CMK (cell line): ENCODE measurements at regions not wholly inside any gene's neighbourhood (a gene's known extent, or its start where the extent isn't known, plus 50 kb on each side); places are given as distances from the start of the nearest gene placed in this dataset.

Source experiments
- DNase-seq: peaks from one replicate; pipeline ENCODE4 v3.0.0-alpha.2; 2010; ENCODE audit warnings: low read depth

GRCh38 chr3:99366663-99367429 lies 271.5 kb upstream of the COL8A1 start:
- DNase-seq: no peak

DNA sequence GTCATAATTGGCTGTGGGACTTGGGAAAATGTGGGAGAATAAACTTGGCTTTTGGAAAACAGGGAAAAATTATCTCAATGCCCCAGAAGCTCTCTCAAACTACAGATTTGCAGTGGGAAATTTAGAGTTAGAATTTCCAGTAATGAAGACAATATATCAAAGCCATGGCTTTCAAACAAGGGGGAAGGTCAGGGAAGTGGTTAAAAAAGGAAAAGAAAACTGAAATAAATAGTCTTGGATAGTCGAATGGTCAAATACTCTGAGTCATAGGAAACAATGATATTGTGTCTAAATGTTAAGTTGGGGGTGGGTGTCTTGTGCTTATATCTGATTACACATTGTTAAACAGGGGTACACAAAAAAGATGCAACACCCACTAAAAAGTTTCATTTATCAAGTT lies 272.4 kb upstream of the COL8A1 start:
- DNase-seq: no peak

DNA sequence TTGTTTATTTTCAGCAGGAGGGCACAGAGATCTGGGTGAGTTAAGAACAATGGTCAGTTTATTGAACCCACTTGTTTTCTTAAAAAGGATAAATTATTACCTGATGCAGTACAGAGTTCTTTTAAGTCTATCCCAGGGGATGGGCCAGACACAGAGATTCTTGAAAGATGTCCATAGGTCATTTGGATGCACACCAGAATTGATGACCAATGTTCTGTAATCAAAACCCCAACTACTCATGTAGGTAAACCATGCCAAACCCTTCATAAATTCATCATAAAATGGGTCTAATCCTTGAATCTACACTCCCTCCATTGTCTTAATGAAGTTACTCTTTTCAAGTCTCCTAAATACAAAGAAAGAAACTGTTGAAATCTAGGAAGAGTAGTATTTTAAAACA lies 273.0 kb upstream of the COL8A1 start:
- DNase-seq: no peak

DNA sequence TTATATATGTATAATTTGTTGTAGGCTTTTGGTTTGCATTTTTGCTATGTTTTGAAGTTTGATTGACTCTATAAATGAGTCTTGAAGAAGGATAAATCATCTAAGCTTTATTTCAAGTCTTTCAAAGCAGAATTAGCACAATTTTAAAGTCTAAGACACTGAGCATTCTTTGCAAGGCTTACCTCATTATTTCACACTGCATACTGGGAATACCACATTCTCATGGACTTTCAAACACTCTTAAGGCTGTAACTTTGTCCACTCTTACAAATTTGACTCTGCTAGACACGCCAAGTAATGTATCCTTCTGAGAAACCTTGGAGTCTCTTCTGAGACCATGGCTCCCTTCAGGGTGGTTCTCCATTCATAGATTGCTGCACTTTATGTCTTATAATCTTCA lies 281.3 kb upstream of the COL8A1 start:
- no peak for DNase-seq

GRCh38 chr3:99356696-99357095 lies 281.7 kb upstream of the COL8A1 start:
- no peak for DNase-seq

DNA sequence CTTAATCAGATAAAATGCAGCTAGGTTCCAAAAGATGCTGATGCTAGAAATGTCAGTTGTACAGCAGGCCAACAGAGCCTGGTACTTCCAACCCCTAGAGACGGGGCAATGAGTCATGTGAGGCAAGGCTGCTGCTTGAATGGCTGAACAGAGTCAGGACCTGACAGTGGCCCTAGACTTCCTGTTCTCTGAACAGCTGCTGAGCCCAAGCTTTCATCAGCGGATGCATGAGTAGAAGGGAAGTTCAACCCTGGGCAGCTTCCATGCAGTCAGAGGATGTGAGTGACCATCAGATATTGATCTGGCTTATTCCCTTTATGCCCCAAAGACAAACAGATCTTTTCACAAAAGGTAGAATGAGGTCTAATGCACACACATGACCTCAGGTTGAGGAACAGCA lies 282.9 kb upstream of the COL8A1 start:
- DNase-seq: no peak

DNA sequence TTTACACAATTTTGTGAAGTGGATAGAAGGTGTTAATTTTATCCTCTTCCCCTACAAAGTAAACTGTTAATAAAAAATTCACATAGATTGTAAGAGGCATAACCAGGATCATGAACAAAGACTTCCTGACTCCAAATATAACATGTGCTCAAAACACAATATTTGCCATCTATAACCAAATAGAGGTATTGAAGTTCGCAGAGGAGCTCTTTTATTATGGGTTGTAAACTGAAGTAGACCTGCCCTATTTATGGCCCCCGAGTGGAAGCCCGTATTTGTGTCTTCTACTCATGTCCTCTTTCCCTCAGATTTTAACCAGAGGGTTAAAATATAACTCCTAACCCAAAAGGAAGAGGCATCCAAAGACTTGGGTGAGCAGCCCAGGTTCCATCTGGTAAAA lies 285.6 kb upstream of the COL8A1 start:
- DNase-seq: no peak

DNA sequence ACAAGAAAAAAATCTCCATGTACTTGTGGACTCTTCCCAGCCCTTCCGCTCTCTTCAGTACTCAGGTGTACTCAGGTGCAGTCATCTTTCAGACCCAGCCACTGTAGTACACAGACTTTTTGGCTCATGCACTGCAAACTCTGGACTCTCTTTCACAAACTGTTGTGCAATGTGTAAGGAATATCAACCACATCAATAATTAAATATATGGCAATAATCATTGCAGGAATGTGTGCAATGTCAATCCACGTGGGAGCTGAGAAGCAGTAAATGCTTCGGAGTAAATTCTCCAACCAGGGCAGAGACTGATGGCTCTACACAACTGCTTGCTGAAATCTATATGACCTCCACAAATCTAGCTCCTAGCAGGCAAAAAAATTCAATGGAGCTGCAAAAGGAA lies 287.3 kb upstream of the COL8A1 start:
- DNase-seq: no peak

DNA sequence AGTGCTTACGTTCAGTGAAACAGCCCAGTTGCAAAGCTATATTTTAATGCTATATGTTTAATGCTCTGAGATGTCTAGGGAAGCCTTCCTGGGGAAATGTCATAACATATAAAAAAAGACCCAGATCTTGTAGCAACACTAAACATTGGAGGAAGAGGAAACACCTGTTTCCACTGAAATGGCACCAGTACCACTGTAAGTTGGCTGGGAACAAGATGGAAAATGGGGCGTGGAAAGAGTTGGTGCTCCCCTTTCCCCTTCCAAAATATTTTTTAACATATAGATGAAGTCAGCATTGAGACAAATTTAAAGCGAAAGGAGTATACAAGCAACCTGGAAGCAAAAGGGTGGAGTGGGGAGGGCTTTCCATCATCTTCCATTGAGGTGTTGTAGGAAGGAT lies 289.9 kb upstream of the COL8A1 start:
- DNase-seq: no peak

- no peak for DNase-seq
Measured at GRCh38 chr3:99344216-99344615, 294.2 kb upstream of the COL8A1 start.

DNA sequence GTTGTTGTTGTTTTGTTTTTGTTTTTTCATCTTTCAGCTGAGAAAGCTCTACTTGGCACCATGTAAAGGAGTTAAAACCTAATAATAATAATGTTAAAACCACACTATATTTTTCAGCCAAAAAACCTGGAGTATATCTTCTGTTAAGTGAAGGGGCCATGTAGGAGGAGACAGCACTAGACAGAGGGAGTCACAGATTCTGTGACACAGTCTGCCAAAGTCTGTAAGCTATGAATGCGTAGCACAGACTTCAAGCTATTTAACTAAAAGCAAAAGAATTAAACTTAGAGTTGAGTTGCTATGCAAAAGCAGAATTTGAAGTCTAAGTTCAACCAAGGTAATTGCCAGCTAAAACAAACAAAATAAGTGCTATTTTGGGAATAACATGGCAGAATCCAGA lies 296.0 kb upstream of the COL8A1 start:
- DNase-seq: no peak

GRCh38 chr3:99339222-99339621 lies 299.2 kb upstream of the COL8A1 start:
- no peak for DNase-seq

DNA sequence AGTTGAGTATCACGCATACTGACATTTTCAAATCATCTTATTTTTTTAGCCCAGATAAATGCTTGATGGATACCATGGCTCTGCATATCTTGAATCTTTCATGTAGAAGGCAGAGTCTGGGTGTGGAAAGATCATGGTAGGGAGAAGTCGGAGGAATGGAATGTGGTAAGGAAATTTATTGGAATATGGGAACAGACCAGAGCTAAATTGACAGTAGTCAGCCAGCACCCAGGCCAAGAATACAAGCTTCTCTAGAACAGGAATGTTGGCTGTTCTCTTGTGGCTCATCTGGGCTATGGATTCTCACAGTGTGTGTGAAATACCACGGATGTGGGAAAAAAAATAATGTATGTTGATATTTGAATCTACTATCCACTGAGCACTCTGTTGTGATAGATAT lies 305.7 kb upstream of the COL8A1 start:
- no peak for DNase-seq

DNA sequence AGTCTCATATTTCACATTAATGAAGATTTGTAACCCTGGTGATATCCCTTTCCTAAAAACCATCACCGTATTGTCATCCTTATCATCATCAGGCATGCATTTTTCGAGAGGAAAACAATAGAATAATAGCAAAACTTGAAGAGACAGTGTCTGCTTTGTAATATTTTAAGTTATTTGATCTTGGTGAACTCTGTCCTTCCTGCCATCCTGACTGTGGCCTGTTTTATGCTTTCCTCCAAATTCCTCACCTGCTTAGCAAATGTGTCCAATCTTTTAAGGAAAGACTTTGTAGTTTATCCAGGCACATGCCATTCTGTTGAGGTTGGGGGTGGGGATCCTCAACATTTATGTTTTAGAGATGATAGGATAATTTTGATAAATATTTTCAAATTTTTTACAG lies 306.1 kb upstream of the COL8A1 start:
- no peak for DNase-seq

DNA sequence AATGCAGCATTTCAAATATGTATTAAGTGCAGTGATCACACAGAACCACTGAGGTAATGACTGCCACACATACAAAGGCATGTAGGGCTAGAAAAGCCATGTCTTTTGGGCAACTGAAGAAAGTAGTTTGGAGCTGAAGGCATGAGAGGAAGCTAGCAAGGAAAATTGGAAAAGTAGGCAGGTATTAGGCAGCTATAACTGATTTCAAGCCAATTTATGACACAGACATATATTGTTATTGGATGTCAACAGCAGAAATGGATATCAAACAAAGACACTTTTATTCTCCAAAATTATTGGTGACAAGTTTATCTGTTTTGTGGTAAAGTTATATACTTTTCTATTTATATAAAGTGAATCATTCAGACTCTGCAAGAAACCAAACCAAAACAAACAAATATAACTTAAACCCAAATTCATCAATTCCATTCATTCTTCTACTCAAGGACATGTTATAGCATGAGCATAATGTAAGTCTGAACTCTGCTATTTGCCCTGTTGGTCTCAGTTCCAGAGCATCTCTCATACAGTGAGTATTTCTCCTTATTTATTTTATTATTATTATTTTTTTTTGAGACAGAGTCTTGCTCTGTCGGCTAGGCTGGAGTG lies 307.4 kb upstream of the COL8A1 start:
- no peak for DNase-seq

- DNase-seq: peak; percentile 45
Measured at GRCh38 chr3:99330281-99330680, 308.1 kb upstream of the COL8A1 start.

DNA sequence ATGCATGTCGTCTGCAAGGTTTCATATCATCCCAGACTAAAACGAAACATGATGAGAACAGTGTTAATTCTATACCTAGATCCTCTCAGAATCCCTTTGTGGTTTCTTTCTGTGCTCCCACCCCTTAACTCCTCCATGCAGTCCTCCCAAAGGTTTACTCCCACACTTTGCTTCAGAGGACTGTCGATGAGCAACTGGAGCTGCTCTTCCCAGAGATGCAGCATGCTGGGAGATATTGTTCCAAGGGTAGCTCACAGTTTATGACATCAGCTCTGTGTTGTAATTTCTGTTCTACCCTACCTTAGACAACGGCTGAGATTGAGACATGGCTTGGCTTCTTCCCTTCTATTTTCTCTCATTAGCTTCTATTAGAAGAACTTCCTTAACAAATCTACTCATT lies 313.0 kb upstream of the COL8A1 start:
- no peak for DNase-seq

DNA sequence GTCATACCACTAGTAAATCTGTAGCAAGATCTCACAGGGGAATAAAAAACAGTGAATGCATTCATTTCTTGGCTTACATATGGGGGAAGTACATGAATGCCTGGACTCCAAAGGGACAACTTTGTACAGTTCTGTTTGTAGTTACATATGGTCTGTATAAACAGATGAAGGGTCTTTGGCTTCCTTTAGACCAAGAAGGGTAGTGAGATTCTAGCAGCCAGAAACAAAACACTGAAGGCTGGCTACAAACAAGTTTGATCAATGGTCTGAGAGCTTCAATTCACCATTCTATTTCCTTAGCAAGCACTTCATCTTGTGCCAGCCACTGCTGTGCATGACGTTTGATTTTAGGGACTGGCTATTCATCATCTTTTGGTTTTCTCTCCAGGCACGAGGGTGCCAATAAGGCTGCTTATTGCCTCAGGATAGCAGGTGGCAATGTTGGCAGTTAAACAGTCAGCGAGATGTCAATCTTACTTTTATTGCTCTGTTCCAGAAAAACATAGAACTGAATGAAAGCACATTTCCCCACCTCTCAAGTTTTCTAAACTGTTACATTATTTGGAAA lies 313.7 kb upstream of the COL8A1 start:
- DNase-seq: no peak

- no peak for DNase-seq
Measured at GRCh38 chr3:99323940-99324339, 314.5 kb upstream of the COL8A1 start.

DNA sequence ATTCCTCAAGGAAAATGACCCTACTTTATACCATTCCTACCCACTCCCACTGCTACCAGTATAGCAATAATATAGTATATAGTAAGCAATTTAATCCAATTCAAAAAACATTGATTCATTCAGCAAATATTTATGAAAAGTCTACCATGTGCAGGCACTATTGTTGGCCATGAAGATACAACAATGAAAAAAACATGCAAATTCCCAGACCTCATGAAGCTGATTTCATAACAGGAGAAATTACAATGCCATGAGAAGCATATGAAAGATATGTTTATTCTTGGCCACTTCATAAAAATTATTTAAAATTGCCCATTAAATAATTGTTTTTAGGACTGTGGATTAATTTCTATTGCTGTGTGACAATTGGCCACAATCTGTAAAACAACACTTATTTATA lies 315.8 kb upstream of the COL8A1 start:
- DNase-seq: no peak

DNA sequence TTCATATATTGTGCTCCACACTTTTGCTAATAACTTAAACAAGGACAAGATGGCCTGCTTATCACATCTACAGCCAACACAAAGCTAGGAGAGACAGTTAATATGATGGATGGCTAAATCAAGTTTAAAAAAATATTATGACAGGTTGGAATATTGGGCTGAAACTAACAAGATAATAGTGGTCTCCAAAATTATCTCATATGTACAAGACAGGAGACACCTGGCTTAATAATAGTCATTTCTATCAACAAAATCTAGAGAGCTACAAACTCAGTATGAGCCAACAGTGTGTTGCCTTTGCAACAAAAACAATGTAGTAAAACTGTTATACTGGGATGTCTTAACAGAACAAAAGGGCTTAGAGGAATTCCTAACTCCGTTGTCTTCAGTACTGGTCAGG lies 317.1 kb upstream of the COL8A1 start:
- no peak for DNase-seq

- no peak for DNase-seq
Measured at GRCh38 chr3:99319961-99320360, 318.4 kb upstream of the COL8A1 start.

- DNase-seq: no peak
Measured at GRCh38 chr3:99319450-99319849, 318.9 kb upstream of the COL8A1 start.

DNA sequence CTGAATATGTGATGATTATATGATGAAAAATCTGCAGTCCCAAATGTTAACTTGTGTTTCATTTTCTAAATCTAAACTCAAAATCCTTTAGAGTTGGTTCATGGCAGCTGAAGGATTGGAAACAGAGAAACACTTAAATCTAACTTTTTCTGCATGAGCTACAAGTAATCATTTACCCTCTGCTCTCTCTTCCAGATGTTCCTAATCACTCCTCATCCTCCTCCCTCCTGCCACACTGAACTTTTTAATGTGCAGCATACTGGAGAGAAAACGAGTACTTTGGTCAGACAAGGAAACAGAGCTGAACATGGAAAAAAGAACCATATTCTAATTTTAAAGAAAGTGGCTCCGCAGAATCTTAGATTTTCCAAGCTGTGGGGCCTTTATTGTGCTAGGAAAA lies 321.2 kb upstream of the COL8A1 start:
- DNase-seq: no peak
